ENCODE measurements at regions not wholly inside any gene's neighbourhood (a gene's known extent, or its start where the extent isn't known, plus 50 kb on each side); places are given as distances from the start of the nearest gene placed in this dataset.

DNA sequence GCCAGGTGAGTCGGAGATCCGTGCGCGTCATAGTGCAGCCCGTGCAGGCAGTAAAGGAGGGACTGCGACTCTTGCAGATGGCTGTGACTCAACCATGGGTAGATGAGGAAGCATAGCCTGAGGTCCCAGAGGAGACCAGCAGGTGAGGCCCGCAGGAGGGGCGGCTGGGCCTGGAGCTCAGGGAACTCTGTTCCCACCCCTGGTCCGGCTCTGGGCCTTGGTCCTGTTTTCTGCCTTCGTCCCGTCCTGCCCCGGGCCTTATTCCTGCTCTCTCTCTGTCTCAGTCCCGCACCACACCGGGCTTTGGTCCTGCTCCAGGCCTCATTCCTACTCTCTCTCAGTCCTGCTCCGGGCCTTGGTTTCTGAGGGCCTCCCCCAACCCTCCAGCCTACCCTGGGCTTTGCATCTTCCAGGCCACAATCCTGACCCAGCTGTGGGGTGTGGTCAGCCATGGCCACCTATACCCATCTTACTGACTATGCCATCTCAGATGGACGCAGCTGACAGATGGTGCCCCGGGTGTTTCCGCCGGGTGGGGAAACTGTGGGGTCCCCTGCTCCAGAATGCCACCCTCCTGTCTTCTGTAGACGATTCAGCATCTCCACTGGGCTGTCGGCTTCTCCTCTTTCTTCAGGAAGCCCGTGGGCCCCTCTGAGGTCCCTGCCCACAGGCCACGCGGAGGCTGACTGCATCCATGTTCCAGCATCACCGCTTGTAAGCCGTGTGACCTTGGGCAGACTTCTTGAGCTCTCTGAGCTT, 1134.1 kb downstream of the BRD1 start:
- no peak overlapping the region for H3K27ac ChIP-seq (ENCODE audit: poor library complexity, severe bottlenecking)
- no peak for ATAC-seq (ENCODE audit: low read depth)
- no peaks in the 10 kb centered on the region for H3K36me3 ChIP-seq (ENCODE audit: low read depth)
- H3K27me3 ChIP-seq (ENCODE audit: insufficient read depth, poor library complexity, severe bottlenecking): no peaks in the 10 kb centered on the region
- DNase-seq (ENCODE audit: low spot score): no peak
- peaks cover 1% of the 10 kb centered on the region for H3K9me3 ChIP-seq (ENCODE audit: severe bottlenecking)
- TF ChIP-seq CTCF (IDR thresholded peaks at IDR 0.05; ENCODE audit: poor library complexity, severe bottlenecking): no peak
- H3K4me3 ChIP-seq (ENCODE audit: severe bottlenecking): no peak overlapping the region
- H3K4me1 ChIP-seq (ENCODE audit: insufficient read depth, poor library complexity, severe bottlenecking): no peaks in the 10 kb centered on the region

GRCh38 chr22:48692734-48693376, 1134.8 kb downstream of the BRD1 start:
- Histone ChIP-seq H3K4me3 (ENCODE audit: severe bottlenecking) (no peak overlapping the region), H3K9me3 (ENCODE audit: severe bottlenecking) (peaks cover 1% of the 10 kb centered on the region), H3K4me1 (ENCODE audit: insufficient read depth, poor library complexity, severe bottlenecking) (no peaks in the 10 kb centered on the region), H3K36me3 (ENCODE audit: low read depth) (no peaks in the 10 kb centered on the region), H3K27ac (ENCODE audit: poor library complexity, severe bottlenecking) (no peak overlapping the region), H3K27me3 (ENCODE audit: insufficient read depth, poor library complexity, severe bottlenecking) (no peaks in the 10 kb centered on the region)
- no peak for DNase-seq (ENCODE audit: low spot score)
- no peak for ATAC-seq (ENCODE audit: low read depth)
- no peak for TF ChIP-seq CTCF (IDR thresholded peaks at IDR 0.05; ENCODE audit: poor library complexity, severe bottlenecking)

GRCh38 chr22:48691431-48691851, 1136.2 kb downstream of the BRD1 start:
- Histone ChIP-seq H3K27ac (ENCODE audit: poor library complexity, severe bottlenecking) (no peak overlapping the region), H3K27me3 (ENCODE audit: insufficient read depth, poor library complexity, severe bottlenecking) (no peaks in the 10 kb centered on the region), H3K9me3 (ENCODE audit: severe bottlenecking) (peaks cover 1% of the 10 kb centered on the region), H3K4me3 (ENCODE audit: severe bottlenecking) (no peak overlapping the region), H3K4me1 (ENCODE audit: insufficient read depth, poor library complexity, severe bottlenecking) (no peaks in the 10 kb centered on the region), H3K36me3 (ENCODE audit: low read depth) (no peaks in the 10 kb centered on the region)
- TF ChIP-seq CTCF (IDR thresholded peaks at IDR 0.05; ENCODE audit: poor library complexity, severe bottlenecking): no peak
- ATAC-seq (ENCODE audit: low read depth): no peak
- no peak for DNase-seq (ENCODE audit: low spot score)

- no peak for TF ChIP-seq CTCF (IDR thresholded peaks at IDR 0.05; ENCODE audit: poor library complexity, severe bottlenecking)
- Histone ChIP-seq H3K27me3 (ENCODE audit: insufficient read depth, poor library complexity, severe bottlenecking) (no peaks in the 10 kb centered on the region), H3K4me1 (ENCODE audit: insufficient read depth, poor library complexity, severe bottlenecking) (no peaks in the 10 kb centered on the region), H3K36me3 (ENCODE audit: low read depth) (no peaks in the 10 kb centered on the region), H3K9me3 (ENCODE audit: severe bottlenecking) (peaks cover 1% of the 10 kb centered on the region), H3K4me3 (ENCODE audit: severe bottlenecking) (no peak overlapping the region), H3K27ac (ENCODE audit: poor library complexity, severe bottlenecking) (no peak overlapping the region)
- ATAC-seq (ENCODE audit: low read depth) (no peak), DNase-seq (ENCODE audit: low spot score) (no peak)
These were observed 1136.9 kb downstream of the BRD1 start for GRCh38 chr22:48690583-48691317.
